HepG2 (cell line): ENCODE measurements at regions not wholly inside any gene's neighbourhood (a gene's known extent, or its start where the extent isn't known, plus 50 kb on each side); places are given as distances from the start of the nearest gene placed in this dataset.

ENCODE experiments used
- ATAC-seq: fragments of 200-7000 bp; cut with Tn5 transposase; 3 replicates; pipeline ENCODE4 v1.9.1; 2020; ENCODE audit warnings: mild to moderate bottlenecking, moderate library complexity
- BruUV-seq: library from RNA; stranded (reverse); fragments of 400-500 nt; replicated peaks from 2 replicates; lab custom pipeline; 2021; lab: Mats Ljungman, UMichigan
- CTCF ChIA-PET: fragments of 300-600 bp; formaldehyde crosslinking; extraction: SDS; loops from one replicate; lab custom pipeline; 2021; ENCODE audit warnings: low total read pairs, inconsistent platforms, low intra/inter-chr PET ratio; lab: Yijun Ruan, JAX
- POLR2A ChIA-PET: fragments of 350-600 bp; sonication (Branson Sonifier 250); formaldehyde crosslinking; loops from one replicate; lab custom pipeline; 2020; ENCODE audit warnings: antibody characterized with exemption, inconsistent platforms; lab: Yijun Ruan, JAX
- DNase-seq: peaks from one replicate; pipeline ENCODE4 v3.0.0-alpha.2; 2015; ENCODE audit warnings: low spot score
- FAIRE-seq: peaks from 3 replicates; lab custom pipeline; 2011; peaks lifted over from hg19 to GRCh38; lab: Jason Lieb, UNC
- H2AFZ ChIP-seq: one replicate; pipeline ENCODE4 v1.6.1; 2011; ENCODE audit warnings: low read length, inconsistent platforms
- H3K27ac ChIP-seq: fragments of 300-600 bp; 3 replicates; pipeline ENCODE4 v1.8.0; 2011; ENCODE audit warnings: mixed run types, mild to moderate bottlenecking, mixed read lengths, low read length, inconsistent platforms; ENCODE audit not compliant: insufficient read depth; ENCODE audit errors: extremely low read length
- H3K27me3 ChIP-seq, 2 experiments: fragments of 200-600 bp in 1 of 2; 2 replicates in 1 of 2; 3 replicates in 1 of 2; pipeline versions ENCODE4 v1.6.0 to v1.8.0; 2011; ENCODE audit warnings: low read length in 2 of 2, mild to moderate bottlenecking in 2 of 2, moderate library complexity in 2 of 2, inconsistent platforms in 1 of 2; ENCODE audit not compliant: insufficient read depth in 2 of 2, control insufficient read depth in 1 of 2
- H3K36me3 ChIP-seq, 2 experiments: fragments of 200-600 bp in 1 of 2; replicated peaks in 1 of 2; 2 replicates in 1 of 2; 3 replicates in 1 of 2; pipeline versions ENCODE4 v1.5.1 to v1.8.0; 2011; ENCODE audit warnings: low read length in 2 of 2, inconsistent platforms in 1 of 2; ENCODE audit not compliant: insufficient read depth in 2 of 2, control insufficient read depth in 1 of 2
- H3K4me1 ChIP-seq: 2 replicates; pipeline ENCODE4 v1.5.1; 2012; ENCODE audit warnings: low read length, inconsistent platforms; ENCODE audit not compliant: insufficient read depth
- H3K4me2 ChIP-seq: 2 replicates; pipeline ENCODE4 v1.6.0; 2011; ENCODE audit warnings: low read depth, low read length, inconsistent platforms
- H3K4me3 ChIP-seq, 3 experiments: fragments of 200-600 bp in 1 of 3; sonication (generic), shearing (Covaris generic) in 1 of 3; replicated peaks in 1 of 3; 2 replicates each; pipeline ENCODE4 v1.5.1; 2011 to 2016; ENCODE audit warnings: low read length in 3 of 3, inconsistent platforms in 2 of 3, low read depth in 2 of 3, mild to moderate bottlenecking in 2 of 3, control low read depth in 1 of 3, mixed read lengths in 1 of 3; ENCODE audit not compliant: insufficient read depth in 1 of 3
- H3K79me2 ChIP-seq: one replicate; pipeline ENCODE4 v1.6.1; 2011; ENCODE audit warnings: low read length, inconsistent platforms; ENCODE audit not compliant: insufficient read depth
- H3K9ac ChIP-seq: 2 replicates; pipeline ENCODE4 v1.6.0; 2011; ENCODE audit warnings: mild to moderate bottlenecking, low read depth, low read length, inconsistent platforms; ENCODE audit not compliant: insufficient read depth
- H3K9me3 ChIP-seq: 2 replicates; pipeline ENCODE4 v1.5.1; 2012; ENCODE audit warnings: mild to moderate bottlenecking, low read length
- H4K20me1 ChIP-seq: 2 replicates; pipeline ENCODE4 v1.6.0; 2011; ENCODE audit warnings: inconsistent platforms, mild to moderate bottlenecking, low read length, moderate library complexity; ENCODE audit not compliant: insufficient read depth
- BRD4 ChIP-seq: sonication (generic); formaldehyde crosslinking; IDR thresholded peaks from 2 replicates; pipeline ENCODE4 v1.4.0; 2020; ENCODE audit warnings: missing genetic modification reagents
- DNMT1 ChIP-seq: sonication (generic); formaldehyde crosslinking; IDR thresholded peaks from 2 replicates; pipeline ENCODE4 v1.5.1; 2020; ENCODE audit warnings: mild to moderate bottlenecking, missing genetic modification reagents
- ELF1 ChIP-seq: sonication (generic); formaldehyde crosslinking; IDR thresholded peaks from 2 replicates; pipeline ENCODE4 v1.4.0; 2020; ENCODE audit warnings: missing genetic modification reagents
- FOXJ3 ChIP-seq: sonication (generic); formaldehyde crosslinking; IDR thresholded peaks from 2 replicates; pipeline ENCODE4 v1.4.0; 2020; ENCODE audit warnings: missing genetic modification reagents, mild to moderate bottlenecking, borderline replicate concordance
- ISL2 ChIP-seq: sonication (generic); formaldehyde crosslinking; IDR thresholded peaks from 2 replicates; pipeline ENCODE4 v1.5.0; 2020; ENCODE audit warnings: missing genetic modification reagents
- POLR2AphosphoS5 ChIP-seq: IDR thresholded peaks from 2 replicates; pipeline ENCODE4 v1.6.1; 2012; ENCODE audit warnings: low read depth, low read length
- STAG1 ChIP-seq: sonication (generic); formaldehyde crosslinking; IDR thresholded peaks from 2 replicates; pipeline ENCODE4 v1.4.0; 2020; ENCODE audit warnings: missing genetic modification reagents
- ZNF124 ChIP-seq: sonication (generic); formaldehyde crosslinking; IDR thresholded peaks from 2 replicates; pipeline ENCODE4 v1.4.0; 2020; ENCODE audit warnings: missing genetic modification reagents
- ZNF614 ChIP-seq: IDR thresholded peaks from 2 replicates; pipeline ENCODE4 v1.6.1; 2018; ENCODE audit warnings: missing biosample characterization, missing genetic modification reagents, inconsistent platforms, borderline replicate concordance
- ZNF788 ChIP-seq: sonication (generic); formaldehyde crosslinking; IDR thresholded peaks from 2 replicates; pipeline ENCODE4 v1.5.0; 2020; ENCODE audit warnings: mild to moderate bottlenecking, missing genetic modification reagents, borderline replicate concordance
- WGBS: methylation state at CpG from one replicate; pipeline ENCODE4 v1.1.6; 2017; ENCODE audit warnings: low lambda C conversion rate; 5-methylcytosine and 5-hydroxymethylcytosine counted together
- in situ Hi-C: cut with HindIII; loops from 2 replicates; pipeline ENCODE4 v1.10.0; 2017; ENCODE audit warnings: low pct_unique_long_range_greater_than_20kb; ENCODE audit not compliant: extremely low pct_ligation_motif_present
- intact Hi-C: fragments of 100-400 bp; cut with micrococcal nuclease; formaldehyde crosslinking; loops from one replicate; pipeline ENCODE4 v1.10.0; 2022; ENCODE audit not compliant: unreplicated experiment
- TF ChIP-seq, protein P1 (sequence below): sonication (generic); formaldehyde crosslinking; conservative IDR thresholded peaks from 2 replicates; pipeline ENCODE4 v1.4.0; 2020; ENCODE audit warnings: missing genetic modification reagents
- TF ChIP-seq, protein P2 (sequence below): sonication (generic); formaldehyde crosslinking; IDR thresholded peaks from 2 replicates; pipeline ENCODE4 v1.9.0; 2021; ENCODE audit warnings: mild to moderate bottlenecking, missing genetic modification reagents

DNA sequence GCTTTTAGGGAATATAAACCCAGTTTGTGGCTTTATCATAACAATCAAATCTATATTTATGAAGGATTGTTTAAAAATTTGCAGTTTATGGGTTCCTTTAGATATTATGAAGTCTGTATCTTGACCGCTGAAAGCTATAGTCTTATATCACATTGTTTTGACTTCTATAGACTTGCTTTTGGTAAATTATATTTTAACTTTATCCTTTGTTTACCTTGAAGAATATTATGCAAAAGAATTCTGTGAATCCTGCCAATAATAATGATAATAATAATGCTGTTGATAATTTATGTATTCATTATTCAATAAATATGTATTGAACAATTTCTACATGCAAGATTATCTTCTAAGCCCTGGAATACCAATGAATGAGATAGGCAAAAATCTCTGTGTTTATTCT lies 101.9 kb upstream of the MTPN start:
- Histone ChIP-seq H3K4me1 (no peaks in the 10 kb centered on the region), H2AFZ (no peak overlapping the region), H3K4me3 (no peak overlapping the region), H3K79me2 (no peaks in the 10 kb centered on the region), H3K4me2 (no peak overlapping the region), H3K9me3 (no peaks in the 10 kb centered on the region), H3K27me3 (no peaks in the 10 kb centered on the region), H3K36me3 (no peaks in the 10 kb centered on the region), H3K9ac (no peak overlapping the region), H4K20me1 (no peaks in the 10 kb centered on the region), H3K27ac (no peak overlapping the region)
- no peak for TF ChIP-seq DNMT1
- ChIA-PET CTCF (no interaction called here), POLR2A (no interaction called here)
- FAIRE-seq (no peak), DNase-seq (no peak), ATAC-seq (no peak)
- WGBS = 50% methylated on average over 1 of the region's 1 CpG
- intact Hi-C loops (no loop called here), in situ Hi-C loops (no loop called here)
- no TSS peak for BruUV-seq

DNA sequence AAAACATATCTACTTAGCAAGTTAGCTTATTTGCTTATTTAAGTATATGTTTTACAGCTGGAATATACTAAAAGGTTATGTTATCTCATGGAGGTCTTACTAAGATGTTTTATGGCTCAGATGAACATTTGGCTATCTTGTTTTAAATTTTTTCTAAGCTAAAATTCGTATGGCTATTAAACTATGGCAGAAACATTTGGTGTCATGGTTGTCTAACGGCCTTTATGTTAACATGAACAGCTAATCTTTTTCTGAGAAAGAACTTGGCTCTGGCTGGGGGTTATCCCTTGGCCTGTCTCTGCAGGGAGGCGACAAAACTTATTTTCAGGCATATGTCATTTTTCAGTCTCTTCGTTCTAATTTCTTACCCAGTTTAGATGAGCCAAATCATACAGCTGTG lies 101.5 kb upstream of the MTPN start:
- H3K9me3 ChIP-seq = no peaks in the 10 kb centered on the region
- no peaks in the 10 kb centered on the region for H3K4me1 ChIP-seq
- ATAC-seq (no peak), FAIRE-seq (no peak), DNase-seq (no peak)
- 0% methylated on average over 4 of the region's 4 CpGs for WGBS
- TF ChIP-seq, protein P1, sequence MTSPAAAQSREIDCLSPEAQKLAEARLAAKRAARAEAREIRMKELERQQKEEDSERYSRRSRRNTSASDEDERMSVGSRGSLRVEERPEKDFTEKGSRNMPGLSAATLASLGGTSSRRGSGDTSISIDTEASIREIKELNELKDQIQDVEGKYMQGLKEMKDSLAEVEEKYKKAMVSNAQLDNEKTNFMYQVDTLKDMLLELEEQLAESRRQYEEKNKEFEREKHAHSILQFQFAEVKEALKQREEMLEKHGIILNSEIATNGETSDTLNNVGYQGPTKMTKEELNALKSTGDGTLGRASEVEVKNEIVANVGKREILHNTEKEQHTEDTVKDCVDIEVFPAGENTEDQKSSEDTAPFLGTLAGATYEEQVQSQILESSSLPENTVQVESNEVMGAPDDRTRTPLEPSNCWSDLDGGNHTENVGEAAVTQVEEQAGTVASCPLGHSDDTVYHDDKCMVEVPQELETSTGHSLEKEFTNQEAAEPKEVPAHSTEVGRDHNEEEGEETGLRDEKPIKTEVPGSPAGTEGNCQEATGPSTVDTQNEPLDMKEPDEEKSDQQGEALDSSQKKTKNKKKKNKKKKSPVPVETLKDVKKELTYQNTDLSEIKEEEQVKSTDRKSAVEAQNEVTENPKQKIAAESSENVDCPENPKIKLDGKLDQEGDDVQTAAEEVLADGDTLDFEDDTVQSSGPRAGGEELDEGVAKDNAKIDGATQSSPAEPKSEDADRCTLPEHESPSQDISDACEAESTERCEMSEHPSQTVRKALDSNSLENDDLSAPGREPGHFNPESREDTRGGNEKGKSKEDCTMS (CRISPR knock-in tag) = no peak
- no peak for TF ChIP-seq STAG1 (CRISPR knock-in tag)
- no peak for TF ChIP-seq ZNF124 (CRISPR knock-in tag)
- no peak for TF ChIP-seq ISL2 (CRISPR knock-in tag)
- no peak for TF ChIP-seq FOXJ3
- TF ChIP-seq, protein P2, sequence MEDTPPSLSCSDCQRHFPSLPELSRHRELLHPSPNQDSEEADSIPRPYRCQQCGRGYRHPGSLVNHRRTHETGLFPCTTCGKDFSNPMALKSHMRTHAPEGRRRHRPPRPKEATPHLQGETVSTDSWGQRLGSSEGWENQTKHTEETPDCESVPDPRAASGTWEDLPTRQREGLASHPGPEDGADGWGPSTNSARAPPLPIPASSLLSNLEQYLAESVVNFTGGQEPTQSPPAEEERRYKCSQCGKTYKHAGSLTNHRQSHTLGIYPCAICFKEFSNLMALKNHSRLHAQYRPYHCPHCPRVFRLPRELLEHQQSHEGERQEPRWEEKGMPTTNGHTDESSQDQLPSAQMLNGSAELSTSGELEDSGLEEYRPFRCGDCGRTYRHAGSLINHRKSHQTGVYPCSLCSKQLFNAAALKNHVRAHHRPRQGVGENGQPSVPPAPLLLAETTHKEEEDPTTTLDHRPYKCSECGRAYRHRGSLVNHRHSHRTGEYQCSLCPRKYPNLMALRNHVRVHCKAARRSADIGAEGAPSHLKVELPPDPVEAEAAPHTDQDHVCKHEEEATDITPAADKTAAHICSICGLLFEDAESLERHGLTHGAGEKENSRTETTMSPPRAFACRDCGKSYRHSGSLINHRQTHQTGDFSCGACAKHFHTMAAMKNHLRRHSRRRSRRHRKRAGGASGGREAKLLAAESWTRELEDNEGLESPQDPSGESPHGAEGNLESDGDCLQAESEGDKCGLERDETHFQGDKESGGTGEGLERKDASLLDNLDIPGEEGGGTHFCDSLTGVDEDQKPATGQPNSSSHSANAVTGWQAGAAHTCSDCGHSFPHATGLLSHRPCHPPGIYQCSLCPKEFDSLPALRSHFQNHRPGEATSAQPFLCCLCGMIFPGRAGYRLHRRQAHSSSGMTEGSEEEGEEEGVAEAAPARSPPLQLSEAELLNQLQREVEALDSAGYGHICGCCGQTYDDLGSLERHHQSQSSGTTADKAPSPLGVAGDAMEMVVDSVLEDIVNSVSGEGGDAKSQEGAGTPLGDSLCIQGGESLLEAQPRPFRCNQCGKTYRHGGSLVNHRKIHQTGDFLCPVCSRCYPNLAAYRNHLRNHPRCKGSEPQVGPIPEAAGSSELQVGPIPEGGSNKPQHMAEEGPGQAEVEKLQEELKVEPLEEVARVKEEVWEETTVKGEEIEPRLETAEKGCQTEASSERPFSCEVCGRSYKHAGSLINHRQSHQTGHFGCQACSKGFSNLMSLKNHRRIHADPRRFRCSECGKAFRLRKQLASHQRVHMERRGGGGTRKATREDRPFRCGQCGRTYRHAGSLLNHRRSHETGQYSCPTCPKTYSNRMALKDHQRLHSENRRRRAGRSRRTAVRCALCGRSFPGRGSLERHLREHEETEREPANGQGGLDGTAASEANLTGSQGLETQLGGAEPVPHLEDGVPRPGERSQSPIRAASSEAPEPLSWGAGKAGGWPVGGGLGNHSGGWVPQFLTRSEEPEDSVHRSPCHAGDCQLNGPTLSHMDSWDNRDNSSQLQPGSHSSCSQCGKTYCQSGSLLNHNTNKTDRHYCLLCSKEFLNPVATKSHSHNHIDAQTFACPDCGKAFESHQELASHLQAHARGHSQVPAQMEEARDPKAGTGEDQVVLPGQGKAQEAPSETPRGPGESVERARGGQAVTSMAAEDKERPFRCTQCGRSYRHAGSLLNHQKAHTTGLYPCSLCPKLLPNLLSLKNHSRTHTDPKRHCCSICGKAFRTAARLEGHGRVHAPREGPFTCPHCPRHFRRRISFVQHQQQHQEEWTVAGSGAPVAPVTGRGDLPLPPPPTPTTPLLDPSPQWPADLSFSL (CRISPR knock-in tag) = no peak
- no peak for TF ChIP-seq ZNF614 (CRISPR knock-in tag)
- no peak for TF ChIP-seq ELF1
- TF ChIP-seq BRD4 (CRISPR knock-in tag) = no peak
- TF ChIP-seq POLR2AphosphoS5 = no peak
- no peak for TF ChIP-seq ZNF788 (CRISPR knock-in tag)
- H3K4me3 ChIP-seq = no peak overlapping the region
- H3K79me2 ChIP-seq = no peaks in the 10 kb centered on the region
- intact Hi-C loops (no loop called here), in situ Hi-C loops (no loop called here)
- H3K9ac ChIP-seq = no peak overlapping the region
- no peak overlapping the region for H3K4me2 ChIP-seq
- no peaks in the 10 kb centered on the region for H4K20me1 ChIP-seq
- no TSS peak for BruUV-seq
- no peak overlapping the region for H3K27ac ChIP-seq
- no peak overlapping the region for H2AFZ ChIP-seq
- H3K27me3 ChIP-seq = no peaks in the 10 kb centered on the region
- ChIA-PET POLR2A (no interaction called here), CTCF (no interaction called here)
- H3K36me3 ChIP-seq = no peaks in the 10 kb centered on the region
